ENCODE measurements at regions not wholly inside any gene's neighbourhood (a gene's known extent, or its start where the extent isn't known, plus 50 kb on each side); places are given as distances from the start of the nearest gene placed in this dataset.

DNA sequence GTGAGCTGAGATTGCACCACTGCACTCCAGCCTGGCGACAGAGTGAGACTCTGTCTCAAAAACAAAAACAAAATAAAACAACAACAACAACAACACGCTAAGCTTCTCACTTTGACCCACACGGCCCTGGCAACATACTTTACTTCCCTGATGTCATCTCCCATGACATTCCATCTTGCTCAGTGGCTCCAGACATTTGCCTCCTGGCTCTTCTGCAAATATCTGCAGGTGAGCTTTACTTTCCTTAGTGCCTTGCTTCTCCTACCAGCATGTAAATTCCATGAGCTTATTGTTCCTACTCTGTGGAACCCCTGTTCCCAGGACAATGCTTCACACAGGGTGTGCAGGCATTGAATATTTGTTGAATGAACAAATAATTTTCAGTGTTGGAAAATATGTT lies 205.6 kb upstream of the TMTC4 start:
- TF ChIP-seq REST (IDR thresholded peaks at IDR 0.05) (no peak), EGR1 (IDR thresholded peaks at IDR 0.05; ENCODE audit: low read depth in 2 of 2) (no peak), SP1 (IDR thresholded peaks at IDR 0.05) (no peak), NR2F2 (IDR thresholded peaks at IDR 0.05) (no peak), RXRA (IDR thresholded peaks at IDR 0.05) (no peak), RAD21 (IDR thresholded peaks at IDR 0.05) (no peak), HNF4A (conservative IDR thresholded peaks at IDR 0.05) (no peak), TAF1 (conservative IDR thresholded peaks at IDR 0.05) (no peak), FOXA2 (IDR thresholded peaks at IDR 0.05) (no peak), YY1 (IDR thresholded peaks at IDR 0.05) (no peak), ATF3 (IDR thresholded peaks at IDR 0.05) (no peak), HNF4G (IDR thresholded peaks at IDR 0.05) (no peak), GABPA (IDR thresholded peaks at IDR 0.05 in 1 of 2, conservative IDR thresholded peaks at IDR 0.05 in 1 of 2) (no peak), ZBTB33 (IDR thresholded peaks at IDR 0.05) (no peak), FOXA1 (IDR thresholded peaks at IDR 0.05) (no peak), JUND (IDR thresholded peaks at IDR 0.05) (no peak), MAX (IDR thresholded peaks at IDR 0.05) (no peak)
- TF ChIP-seq, protein P1, sequence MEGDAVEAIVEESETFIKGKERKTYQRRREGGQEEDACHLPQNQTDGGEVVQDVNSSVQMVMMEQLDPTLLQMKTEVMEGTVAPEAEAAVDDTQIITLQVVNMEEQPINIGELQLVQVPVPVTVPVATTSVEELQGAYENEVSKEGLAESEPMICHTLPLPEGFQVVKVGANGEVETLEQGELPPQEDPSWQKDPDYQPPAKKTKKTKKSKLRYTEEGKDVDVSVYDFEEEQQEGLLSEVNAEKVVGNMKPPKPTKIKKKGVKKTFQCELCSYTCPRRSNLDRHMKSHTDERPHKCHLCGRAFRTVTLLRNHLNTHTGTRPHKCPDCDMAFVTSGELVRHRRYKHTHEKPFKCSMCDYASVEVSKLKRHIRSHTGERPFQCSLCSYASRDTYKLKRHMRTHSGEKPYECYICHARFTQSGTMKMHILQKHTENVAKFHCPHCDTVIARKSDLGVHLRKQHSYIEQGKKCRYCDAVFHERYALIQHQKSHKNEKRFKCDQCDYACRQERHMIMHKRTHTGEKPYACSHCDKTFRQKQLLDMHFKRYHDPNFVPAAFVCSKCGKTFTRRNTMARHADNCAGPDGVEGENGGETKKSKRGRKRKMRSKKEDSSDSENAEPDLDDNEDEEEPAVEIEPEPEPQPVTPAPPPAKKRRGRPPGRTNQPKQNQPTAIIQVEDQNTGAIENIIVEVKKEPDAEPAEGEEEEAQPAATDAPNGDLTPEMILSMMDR (IDR thresholded peaks at IDR 0.05; ENCODE audit: low read depth, low read length, missing input control), result no peak
- Histone ChIP-seq H3K27me3 (ENCODE audit: control insufficient read depth in 4 of 4, insufficient read depth in 4 of 4, low read length in 3 of 4) (no peaks in the 10 kb centered on the region), H3K27ac (ENCODE audit: low read depth in 1 of 2, low read length in 2 of 2) (no peak overlapping the region), H3K9ac (ENCODE audit: low read depth in 1 of 2, low read length in 2 of 2) (no peak overlapping the region), H3K9me3 (ENCODE audit: control insufficient read depth in 4 of 4, low read length in 3 of 4) (peaks cover 0 to 7% (median 0%) of the 10 kb centered on the region in 4 donors), H3K4me3 (ENCODE audit: low read depth in 1 of 3, low read length in 3 of 3) (no peak overlapping the region), H3K36me3 (ENCODE audit: control insufficient read depth in 4 of 4, insufficient read depth in 3 of 4, low read depth in 1 of 4, low read length in 3 of 4) (no peaks in the 10 kb centered on the region), H3K4me1 (ENCODE audit: control insufficient read depth in 4 of 4, insufficient read depth in 4 of 4, low read length in 3 of 4) (no peaks in the 10 kb centered on the region)
- WGBS, result 71% methylated on average over 3 of the region's 3 CpGs
- DNase-seq (ENCODE audit: low spot score), result no peak

Data from liver (tissue), 8 donors.